Muscle layer of colon (tissue), 2 donors: ENCODE measurements at regions not wholly inside any gene's neighbourhood (a gene's known extent, or its start where the extent isn't known, plus 50 kb on each side); places are given as distances from the start of the nearest gene placed in this dataset.

Source experiments
- H3K27ac ChIP-seq: one replicate; pipeline ENCODE4 v1.7.0; 2013; ENCODE audit warnings: low read depth, mild to moderate bottlenecking, low read length, moderate library complexity
- H3K27me3 ChIP-seq, 2 donors: one replicate each; pipeline ENCODE4 v1.7.0; 2013; ENCODE audit warnings: low read length in 2 of 2, mild to moderate bottlenecking in 2 of 2; ENCODE audit not compliant: insufficient read depth in 2 of 2, control insufficient read depth in 1 of 2
- H3K36me3 ChIP-seq: one replicate; pipeline ENCODE4 v1.7.0; 2013; ENCODE audit warnings: mild to moderate bottlenecking, low read length; ENCODE audit not compliant: insufficient read depth
- H3K4me1 ChIP-seq: one replicate; pipeline ENCODE4 v1.7.0; 2013; ENCODE audit warnings: mild to moderate bottlenecking, low read length; ENCODE audit not compliant: insufficient read depth
- H3K4me3 ChIP-seq, 2 donors: one replicate each; pipeline ENCODE4 v1.7.0; 2013; ENCODE audit warnings: low read length in 2 of 2, low read depth in 1 of 2, mild to moderate bottlenecking in 1 of 2, moderate library complexity in 1 of 2
- H3K9ac ChIP-seq: one replicate; pipeline ENCODE4 v1.7.0; 2013; ENCODE audit warnings: low read length
- H3K9me3 ChIP-seq: one replicate; pipeline ENCODE4 v1.7.0; 2013; ENCODE audit warnings: mild to moderate bottlenecking, low read length
- donor health status: abdominal sarcoma.
- donor health status: Adenocarcinoma of cecum.

- H3K36me3 ChIP-seq = no peaks in the 10 kb centered on the region
- H3K27ac ChIP-seq = no peak overlapping the region
- no peaks in the 10 kb centered on the region for H3K9me3 ChIP-seq
- H3K4me3 ChIP-seq = no peak overlapping the region
- no peaks in the 10 kb centered on the region for H3K27me3 ChIP-seq
- no peaks in the 10 kb centered on the region for H3K4me1 ChIP-seq
- H3K9ac ChIP-seq = no peak overlapping the region
Observed at GRCh38 chr6:113092795-113093194, 745.7 kb downstream of the RFPL4B start.

- no peaks in the 10 kb centered on the region for H3K27me3 ChIP-seq
- H3K4me3 ChIP-seq = no peak overlapping the region
- H3K4me1 ChIP-seq = no peaks in the 10 kb centered on the region
- H3K36me3 ChIP-seq = no peaks in the 10 kb centered on the region
- H3K9ac ChIP-seq = no peak overlapping the region
- H3K27ac ChIP-seq = no peak overlapping the region
- no peaks in the 10 kb centered on the region for H3K9me3 ChIP-seq
Observed at GRCh38 chr6:113094779-113095178, 747.6 kb downstream of the RFPL4B start.

- H3K9me3 ChIP-seq = no peaks in the 10 kb centered on the region
Observed at GRCh38 chr6:113095841-113096240, 748.7 kb downstream of the RFPL4B start.

GRCh38 chr6:113102761-113103160 is 754.4 kb upstream of the MARCKS start:
- H3K27ac ChIP-seq = no peak overlapping the region
- H3K9me3 ChIP-seq = no peaks in the 10 kb centered on the region

More at GRCh38 chr6:113095841-113096240, 748.7 kb downstream of the RFPL4B start:
- Histone ChIP-seq H3K36me3 (no peaks in the 10 kb centered on the region), H3K27me3 (no peaks in the 10 kb centered on the region), H3K9ac (no peak overlapping the region), H3K4me3 (no peak overlapping the region), H3K27ac (no peak overlapping the region), H3K4me1 (no peaks in the 10 kb centered on the region)

GRCh38 chr6:113103634-113104361 is 753.3 kb upstream of the MARCKS start:
- peaks cover 14% of the 10 kb centered on the region for H3K4me1 ChIP-seq
- no peaks in the 10 kb centered on the region for H3K36me3 ChIP-seq
- no peak overlapping the region for H3K9ac ChIP-seq
- no peak overlapping the region for H3K4me3 ChIP-seq
- H3K27ac ChIP-seq = peak overlapping the region; percentile 52
- no peaks in the 10 kb centered on the region for H3K9me3 ChIP-seq
- no peaks in the 10 kb centered on the region for H3K27me3 ChIP-seq

More at GRCh38 chr6:113102761-113103160, 754.4 kb upstream of the MARCKS start:
- Histone ChIP-seq H3K4me3 (no peak overlapping the region), H3K27me3 (no peaks in the 10 kb centered on the region), H3K36me3 (no peaks in the 10 kb centered on the region), H3K9ac (no peak overlapping the region), H3K4me1 (peaks cover 14% of the 10 kb centered on the region)

DNA sequence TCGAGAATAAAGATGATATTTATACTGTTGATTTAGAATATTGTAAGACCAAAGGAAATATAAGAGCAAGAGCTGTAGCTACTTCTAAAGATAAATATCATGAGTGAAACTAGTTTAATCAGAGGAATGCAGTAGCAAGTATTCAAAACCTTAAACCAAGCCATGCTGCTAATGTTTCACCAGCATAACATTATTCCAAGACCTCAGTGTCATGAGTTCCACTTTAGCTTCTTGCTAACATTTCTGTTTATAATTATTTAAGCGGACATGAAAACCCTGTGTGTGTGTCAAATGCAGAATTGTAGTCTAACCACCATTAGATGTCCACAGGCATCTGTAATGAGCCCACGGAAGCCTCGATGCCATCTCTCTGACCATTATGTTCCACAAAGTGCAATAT is 752.6 kb upstream of the MARCKS start:
- no peak overlapping the region for H3K4me3 ChIP-seq
- H3K36me3 ChIP-seq = no peaks in the 10 kb centered on the region
- H3K4me1 ChIP-seq = peaks cover 14% of the 10 kb centered on the region
- H3K27ac ChIP-seq = peak overlapping the region; percentile 52
- H3K27me3 ChIP-seq = no peaks in the 10 kb centered on the region
- H3K9ac ChIP-seq = no peak overlapping the region
- no peaks in the 10 kb centered on the region for H3K9me3 ChIP-seq

GRCh38 chr6:113104951-113105350 is 752.2 kb upstream of the MARCKS start:
- H3K27ac ChIP-seq = no peak overlapping the region
- H3K36me3 ChIP-seq = no peaks in the 10 kb centered on the region
- H3K4me3 ChIP-seq = no peak overlapping the region
- H3K9ac ChIP-seq = no peak overlapping the region
- peaks cover 14% of the 10 kb centered on the region for H3K4me1 ChIP-seq
- no peaks in the 10 kb centered on the region for H3K9me3 ChIP-seq
- H3K27me3 ChIP-seq = no peaks in the 10 kb centered on the region

DNA sequence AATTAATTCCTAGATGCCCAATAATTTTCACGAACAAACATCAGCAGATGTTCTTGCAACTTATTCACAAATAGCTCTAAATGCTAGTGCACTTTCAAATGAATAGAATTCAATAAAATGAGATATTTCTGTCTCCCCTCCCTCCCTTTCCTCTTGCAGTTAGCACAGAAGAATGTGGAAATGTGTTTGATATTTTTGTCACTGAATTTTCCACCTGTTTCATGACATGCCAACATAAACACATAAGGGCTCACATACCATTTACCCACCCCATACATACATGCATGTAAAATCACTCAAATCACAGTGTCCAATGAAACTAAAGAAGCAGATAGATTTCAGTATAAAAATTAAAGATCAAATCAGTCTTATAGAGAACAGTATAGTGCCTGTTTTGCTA is 746.9 kb upstream of the MARCKS start:
- H3K27me3 ChIP-seq = no peaks in the 10 kb centered on the region
- no peaks in the 10 kb centered on the region for H3K9me3 ChIP-seq
- H3K4me3 ChIP-seq = no peak overlapping the region
- no peaks in the 10 kb centered on the region for H3K36me3 ChIP-seq
- no peaks in the 10 kb centered on the region for H3K4me1 ChIP-seq
- no peak overlapping the region for H3K27ac ChIP-seq
- no peak overlapping the region for H3K9ac ChIP-seq

- no peaks in the 10 kb centered on the region for H3K4me1 ChIP-seq
- H3K27me3 ChIP-seq = no peaks in the 10 kb centered on the region
- no peak overlapping the region for H3K27ac ChIP-seq
- no peak overlapping the region for H3K9ac ChIP-seq
- no peak overlapping the region for H3K4me3 ChIP-seq
- no peaks in the 10 kb centered on the region for H3K9me3 ChIP-seq
- H3K36me3 ChIP-seq = no peaks in the 10 kb centered on the region
Observed at GRCh38 chr6:113111550-113111949, 745.6 kb upstream of the MARCKS start.

DNA sequence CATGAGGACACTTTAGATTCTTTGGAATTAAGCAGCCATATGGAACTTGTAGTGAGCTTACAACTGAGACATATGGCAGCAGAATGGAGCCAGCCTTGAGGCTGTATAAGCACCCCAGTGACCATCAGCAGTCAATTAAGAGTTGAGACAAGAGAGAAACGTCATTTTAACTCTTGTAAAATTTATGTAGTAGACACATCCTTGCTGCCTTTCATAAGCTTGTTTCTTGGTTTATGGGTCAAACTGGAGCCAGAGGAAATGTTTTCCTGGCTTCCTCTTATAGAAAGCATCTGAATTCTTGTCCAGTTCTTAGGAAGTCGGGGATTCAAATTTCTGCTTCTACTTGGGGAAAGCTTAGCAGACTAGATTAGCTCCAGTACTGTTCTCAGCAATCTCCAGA is 745.1 kb upstream of the MARCKS start:
- H3K9me3 ChIP-seq = no peaks in the 10 kb centered on the region
- H3K27ac ChIP-seq = no peak overlapping the region
- H3K4me3 ChIP-seq = no peak overlapping the region

DNA sequence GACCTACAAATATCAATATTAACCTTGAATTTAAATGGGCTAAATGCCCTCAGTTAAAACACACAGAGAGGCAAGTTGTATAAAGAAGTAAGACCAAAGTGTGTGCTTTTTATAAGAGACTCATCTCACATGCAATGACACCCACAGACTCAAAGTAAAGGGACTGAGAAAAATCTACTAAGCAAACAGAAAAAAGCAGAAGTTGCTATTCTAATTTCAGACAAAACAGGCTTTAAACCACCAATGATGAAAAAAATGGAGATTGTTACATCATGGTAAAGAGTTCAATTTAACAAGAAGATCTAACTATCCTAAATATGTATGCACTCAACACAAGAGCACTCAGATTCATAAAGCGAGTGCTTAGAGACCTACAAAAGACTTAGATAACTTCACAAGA is 741.9 kb upstream of the MARCKS start:
- no peak overlapping the region for H3K9ac ChIP-seq
- no peaks in the 10 kb centered on the region for H3K9me3 ChIP-seq
- H3K27ac ChIP-seq = no peak overlapping the region
- no peaks in the 10 kb centered on the region for H3K36me3 ChIP-seq
- H3K4me1 ChIP-seq = no peaks in the 10 kb centered on the region
- H3K27me3 ChIP-seq = no peaks in the 10 kb centered on the region
- no peak overlapping the region for H3K4me3 ChIP-seq

More for the DNA sequence above, 745.1 kb upstream of the MARCKS start:
- H3K27me3 ChIP-seq = no peaks in the 10 kb centered on the region
- no peaks in the 10 kb centered on the region for H3K4me1 ChIP-seq
- no peak overlapping the region for H3K9ac ChIP-seq
- H3K36me3 ChIP-seq = no peaks in the 10 kb centered on the region

- H3K36me3 ChIP-seq = no peaks in the 10 kb centered on the region
- no peaks in the 10 kb centered on the region for H3K4me1 ChIP-seq
- no peaks in the 10 kb centered on the region for H3K9me3 ChIP-seq
- no peak overlapping the region for H3K9ac ChIP-seq
- H3K4me3 ChIP-seq = no peak overlapping the region
- H3K27ac ChIP-seq = no peak overlapping the region
- no peaks in the 10 kb centered on the region for H3K27me3 ChIP-seq
Observed at GRCh38 chr6:113120224-113120581, 736.9 kb upstream of the MARCKS start.
